ENCODE measurements at regions not wholly inside any gene's neighbourhood (a gene's known extent, or its start where the extent isn't known, plus 50 kb on each side); places are given as distances from the start of the nearest gene placed in this dataset.

- no peak overlapping the region for H3K4me3 ChIP-seq (ENCODE audit: low read depth, low read length)
- H3K4me1 ChIP-seq (ENCODE audit: insufficient read depth) = no peaks in the 10 kb centered on the region
- WGBS = 87% methylated on average over 6 of the region's 6 CpGs
- no peaks in the 10 kb centered on the region for H3K36me3 ChIP-seq (ENCODE audit: insufficient read depth)
- no peak for DNase-seq (ENCODE audit: extremely low spot score)
- H3K27ac ChIP-seq (ENCODE audit: low read depth) = no peak overlapping the region
Observed at GRCh38 chr5:73319036-73319435, 129.5 kb downstream of the FOXD1 start.

GRCh38 chr5:73318308-73318719 lies 130.3 kb downstream of the FOXD1 start:
- Histone ChIP-seq H3K4me3 (ENCODE audit: low read depth, low read length) (no peak overlapping the region), H3K27ac (ENCODE audit: low read depth) (no peak overlapping the region), H3K36me3 (ENCODE audit: insufficient read depth) (no peaks in the 10 kb centered on the region), H3K4me1 (ENCODE audit: insufficient read depth) (no peaks in the 10 kb centered on the region)
- WGBS = 43% methylated on average over 1 of the region's 1 CpG
- no peak for DNase-seq (ENCODE audit: extremely low spot score)

- H3K4me1 ChIP-seq (ENCODE audit: insufficient read depth) = no peaks in the 10 kb centered on the region
- WGBS = 67% methylated on average over 2 of the region's 2 CpGs
- DNase-seq (ENCODE audit: extremely low spot score) = no peak
- H3K27ac ChIP-seq (ENCODE audit: low read depth) = no peak overlapping the region
- H3K4me3 ChIP-seq (ENCODE audit: low read depth, low read length) = no peak overlapping the region
- no peaks in the 10 kb centered on the region for H3K36me3 ChIP-seq (ENCODE audit: insufficient read depth)
Observed at GRCh38 chr5:73317523-73317922, 131.1 kb downstream of the FOXD1 start.

GRCh38 chr5:73314395-73315257 lies 134.0 kb downstream of the FOXD1 start:
- Histone ChIP-seq H3K27ac (ENCODE audit: low read depth) (no peak overlapping the region), H3K4me1 (ENCODE audit: insufficient read depth) (no peaks in the 10 kb centered on the region), H3K36me3 (ENCODE audit: insufficient read depth) (no peaks in the 10 kb centered on the region), H3K4me3 (ENCODE audit: low read depth, low read length) (no peak overlapping the region)
- no peak for DNase-seq (ENCODE audit: extremely low spot score)
- 69% methylated on average over 8 of the region's 8 CpGs for WGBS

- 45% methylated on average over 3 of the region's 3 CpGs for WGBS
- DNase-seq (ENCODE audit: extremely low spot score) = no peak
- H3K36me3 ChIP-seq (ENCODE audit: insufficient read depth) = no peaks in the 10 kb centered on the region
- H3K4me3 ChIP-seq (ENCODE audit: low read depth, low read length) = no peak overlapping the region
- H3K27ac ChIP-seq (ENCODE audit: low read depth) = no peak overlapping the region
- H3K4me1 ChIP-seq (ENCODE audit: insufficient read depth) = no peaks in the 10 kb centered on the region
Observed at GRCh38 chr5:73312872-73313510, 135.6 kb downstream of the FOXD1 start.

- Histone ChIP-seq H3K4me1 (ENCODE audit: insufficient read depth) (no peaks in the 10 kb centered on the region), H3K4me3 (ENCODE audit: low read depth, low read length) (no peak overlapping the region), H3K27ac (ENCODE audit: low read depth) (no peak overlapping the region), H3K36me3 (ENCODE audit: insufficient read depth) (no peaks in the 10 kb centered on the region)
- DNase-seq (ENCODE audit: extremely low spot score) = no peak
- WGBS = 35% methylated on average over 13 of the region's 13 CpGs
Observed at GRCh38 chr5:73312146-73312871, 136.3 kb downstream of the FOXD1 start.

- no peak for DNase-seq (ENCODE audit: extremely low spot score)
- H3K4me1 ChIP-seq (ENCODE audit: insufficient read depth) = no peaks in the 10 kb centered on the region
- H3K27ac ChIP-seq (ENCODE audit: low read depth) = no peak overlapping the region
- no peaks in the 10 kb centered on the region for H3K36me3 ChIP-seq (ENCODE audit: insufficient read depth)
- no peak overlapping the region for H3K4me3 ChIP-seq (ENCODE audit: low read depth, low read length)
- 14% methylated on average over 31 of the region's 31 CpGs for WGBS
Observed at GRCh38 chr5:73311291-73312110, 137.1 kb downstream of the FOXD1 start.

GRCh38 chr5:73307645-73308355 lies 134.8 kb downstream of the TMEM174 start:
- WGBS = 55% methylated on average over 4 of the region's 4 CpGs
- H3K36me3 ChIP-seq (ENCODE audit: insufficient read depth) = no peaks in the 10 kb centered on the region
- peaks cover 3% of the 10 kb centered on the region for H3K4me1 ChIP-seq (ENCODE audit: insufficient read depth)
- DNase-seq (ENCODE audit: extremely low spot score) = no peak
- H3K4me3 ChIP-seq (ENCODE audit: low read depth, low read length) = no peak overlapping the region
- no peak overlapping the region for H3K27ac ChIP-seq (ENCODE audit: low read depth)

GRCh38 chr5:73306741-73307275 lies 133.8 kb downstream of the TMEM174 start:
- H3K36me3 ChIP-seq (ENCODE audit: insufficient read depth) = no peaks in the 10 kb centered on the region
- 79% methylated on average over 7 of the region's 7 CpGs for WGBS
- H3K4me1 ChIP-seq (ENCODE audit: insufficient read depth) = peaks cover 3% of the 10 kb centered on the region
- H3K4me3 ChIP-seq (ENCODE audit: low read depth, low read length) = no peak overlapping the region
- no peak overlapping the region for H3K27ac ChIP-seq (ENCODE audit: low read depth)
- DNase-seq (ENCODE audit: extremely low spot score) = no peak

- H3K4me3 ChIP-seq (ENCODE audit: low read depth, low read length) = no peak overlapping the region
- WGBS = 63% methylated on average over 4 of the region's 4 CpGs
- no peaks in the 10 kb centered on the region for H3K36me3 ChIP-seq (ENCODE audit: insufficient read depth)
Observed at GRCh38 chr5:73306078-73306719, 133.2 kb downstream of the TMEM174 start.

GRCh38 chr5:73305386-73305785 lies 132.4 kb downstream of the TMEM174 start:
- no peaks in the 10 kb centered on the region for H3K36me3 ChIP-seq (ENCODE audit: insufficient read depth)
- H3K4me1 ChIP-seq (ENCODE audit: insufficient read depth) = peaks cover 3% of the 10 kb centered on the region
- 82% methylated on average over 3 of the region's 3 CpGs for WGBS
- no peak overlapping the region for H3K27ac ChIP-seq (ENCODE audit: low read depth)
- no peak for DNase-seq (ENCODE audit: extremely low spot score)
- H3K4me3 ChIP-seq (ENCODE audit: low read depth, low read length) = no peak overlapping the region

More at GRCh38 chr5:73306078-73306719, 133.2 kb downstream of the TMEM174 start:
- peaks cover 3% of the 10 kb centered on the region for H3K4me1 ChIP-seq (ENCODE audit: insufficient read depth)
- DNase-seq (ENCODE audit: extremely low spot score) = no peak
- H3K27ac ChIP-seq (ENCODE audit: low read depth) = no peak overlapping the region

- H3K4me1 ChIP-seq (ENCODE audit: insufficient read depth) = peaks cover 3% of the 10 kb centered on the region
- no peak overlapping the region for H3K27ac ChIP-seq (ENCODE audit: low read depth)
- 65% methylated on average over 2 of the region's 2 CpGs for WGBS
- no peak for DNase-seq (ENCODE audit: extremely low spot score)
- no peaks in the 10 kb centered on the region for H3K36me3 ChIP-seq (ENCODE audit: insufficient read depth)
- H3K4me3 ChIP-seq (ENCODE audit: low read depth, low read length) = no peak overlapping the region
Observed at GRCh38 chr5:73304381-73304780, 131.4 kb downstream of the TMEM174 start.

All from urinary bladder (tissue), 3 donors.